ENCODE measurements at regions not wholly inside any gene's neighbourhood (a gene's known extent, or its start where the extent isn't known, plus 50 kb on each side); places are given as distances from the start of the nearest gene placed in this dataset.

GRCh38 chr5:51829230-51829629 lies 446.0 kb downstream of the ISL1 start:
- TF ChIP-seq CTCF (IDR thresholded peaks at IDR 0.05): no peak
- Mint-ChIP-seq H3K4me3 (no peak overlapping the region), H3K36me3 (ENCODE audit: low read depth) (no peaks in the 10 kb centered on the region), H3K4me1 (ENCODE audit: low read depth) (no peaks in the 10 kb centered on the region), H3K9me3 (peaks cover 2% of the 10 kb centered on the region), H3K27ac (no peak overlapping the region), H3K27me3 (no peaks in the 10 kb centered on the region)
- POLR2A ChIA-PET: no interaction called here
- Histone ChIP-seq H3K27ac (ENCODE audit: low read depth in 1 of 2, low read length in 2 of 2) (no peak overlapping the region), H3K4me3 (ENCODE audit: low read length) (no peak overlapping the region), H3K36me3 (ENCODE audit: insufficient read depth, low read length) (no peaks in the 10 kb centered on the region), H3K9me3 (ENCODE audit: control insufficient read depth in 1 of 2, insufficient read depth in 1 of 2, low read length in 2 of 2) (peaks cover 0 to 8% of the 10 kb centered on the region in 2 experiments), H3K4me1 (ENCODE audit: insufficient read depth, low read length) (no peaks in the 10 kb centered on the region), H3K27me3 (ENCODE audit: control insufficient read depth in 1 of 2, insufficient read depth in 2 of 2, low read length in 2 of 2) (no peaks in the 10 kb centered on the region)
- DNase-seq: no peak
- intact Hi-C loops (cut with DNase I, micrococcal nuclease): no loop called here
- CTCF ChIA-PET: no interaction called here
- no peak for ATAC-seq (ENCODE audit: poor library complexity)

GRCh38 chr5:51829691-51830090 lies 446.4 kb downstream of the ISL1 start:
- H3K27me3 ChIP-seq (ENCODE audit: control insufficient read depth in 1 of 2, insufficient read depth in 2 of 2, low read length in 2 of 2): no peaks in the 10 kb centered on the region
- Mint-ChIP-seq H3K4me1 (ENCODE audit: low read depth) (no peaks in the 10 kb centered on the region), H3K36me3 (ENCODE audit: low read depth) (no peaks in the 10 kb centered on the region), H3K4me3 (no peak overlapping the region), H3K27ac (no peak overlapping the region), H3K9me3 (peaks cover 2% of the 10 kb centered on the region), H3K27me3 (no peaks in the 10 kb centered on the region)
- DNase-seq: no peak
- no peak overlapping the region for H3K27ac ChIP-seq (ENCODE audit: low read depth in 1 of 2, low read length in 2 of 2)
- H3K36me3 ChIP-seq (ENCODE audit: insufficient read depth, low read length): no peaks in the 10 kb centered on the region
- H3K4me1 ChIP-seq (ENCODE audit: insufficient read depth, low read length): no peaks in the 10 kb centered on the region
- ATAC-seq (ENCODE audit: poor library complexity): no peak
- TF ChIP-seq CTCF (IDR thresholded peaks at IDR 0.05): no peak
- no peak overlapping the region for H3K4me3 ChIP-seq (ENCODE audit: low read length)
- ChIA-PET CTCF (no interaction called here), POLR2A (no interaction called here)
- peaks cover 0 to 8% of the 10 kb centered on the region in 2 experiments for H3K9me3 ChIP-seq (ENCODE audit: control insufficient read depth in 1 of 2, insufficient read depth in 1 of 2, low read length in 2 of 2)
- intact Hi-C loops (cut with DNase I, micrococcal nuclease): no loop called here

GRCh38 chr5:51832934-51833470 lies 449.8 kb downstream of the ISL1 start:
- Mint-ChIP-seq H3K36me3 (ENCODE audit: low read depth) (no peaks in the 10 kb centered on the region), H3K4me1 (ENCODE audit: low read depth) (no peaks in the 10 kb centered on the region)
- CTCF ChIA-PET: no interaction called here

More at GRCh38 chr5:51832934-51833470, 449.8 kb downstream of the ISL1 start:
- Histone ChIP-seq H3K27ac (ENCODE audit: low read depth in 1 of 2, low read length in 2 of 2) (no peak overlapping the region), H3K4me3 (ENCODE audit: low read length) (no peak overlapping the region), H3K4me1 (ENCODE audit: insufficient read depth, low read length) (no peaks in the 10 kb centered on the region), H3K27me3 (ENCODE audit: control insufficient read depth in 1 of 2, insufficient read depth in 2 of 2, low read length in 2 of 2) (no peaks in the 10 kb centered on the region), H3K36me3 (ENCODE audit: insufficient read depth, low read length) (no peaks in the 10 kb centered on the region), H3K9me3 (ENCODE audit: control insufficient read depth in 1 of 2, insufficient read depth in 1 of 2, low read length in 2 of 2) (peaks cover 0 to 8% of the 10 kb centered on the region in 2 experiments)
- intact Hi-C loops (cut with DNase I, micrococcal nuclease): no loop called here
- Mint-ChIP-seq H3K4me3 (no peak overlapping the region), H3K27me3 (no peaks in the 10 kb centered on the region), H3K9me3 (peaks cover 2% of the 10 kb centered on the region), H3K27ac (no peak overlapping the region)
- ATAC-seq (ENCODE audit: poor library complexity): no peak
- no peak for TF ChIP-seq CTCF (IDR thresholded peaks at IDR 0.05)
- no peak for DNase-seq
- POLR2A ChIA-PET: no interaction called here
